VCaP (cell line): ENCODE measurements at regions not wholly inside any gene's neighbourhood (a gene's known extent, or its start where the extent isn't known, plus 50 kb on each side); places are given as distances from the start of the nearest gene placed in this dataset.
"Not testable (repeated sequence)": the region's sequence is repeated elsewhere in the genome, so short reads cannot be mapped to it uniquely, and the experiment has no call there.

Source experiments
- H3K27ac ChIP-seq: fragments of 450-650 bp; 2 replicates; pipeline ENCODE4 v1.5.1; 2017
- CTCF ChIP-seq: fragments of 450-650 bp; conservative IDR thresholded peaks from 2 replicates; pipeline ENCODE4 v1.5.1; 2017; ENCODE audit warnings: mild to moderate bottlenecking, moderate library complexity

- no peak for TF ChIP-seq CTCF
- no peak overlapping the region for H3K27ac ChIP-seq
Observed at GRCh38 chr4:162972661-162973330, 193.9 kb downstream of the NAF1 start.

GRCh38 chr4:162969194-162969593, 197.5 kb downstream of the NAF1 start:
- no peak overlapping the region for H3K27ac ChIP-seq
- no peak for TF ChIP-seq CTCF

- H3K27ac ChIP-seq: not testable (repeated sequence)
Observed at GRCh38 chr4:162965978-162966377, 200.7 kb downstream of the NAF1 start.

GRCh38 chr4:162959046-162959445, 207.6 kb downstream of the NAF1 start:
- peak; percentile 42 for TF ChIP-seq CTCF
- H3K27ac ChIP-seq: no peak overlapping the region

- no peak overlapping the region for H3K27ac ChIP-seq
- no peak for TF ChIP-seq CTCF
Observed at GRCh38 chr4:162957521-162958143, 209.1 kb downstream of the NAF1 start.

GRCh38 chr4:162954976-162955375, 211.7 kb downstream of the NAF1 start:
- no peak overlapping the region for H3K27ac ChIP-seq
- no peak for TF ChIP-seq CTCF

- H3K27ac ChIP-seq: no peak overlapping the region
Observed at GRCh38 chr4:162952232-162952631, 214.5 kb downstream of the NAF1 start.

More at GRCh38 chr4:162952232-162952631, 214.5 kb downstream of the NAF1 start:
- TF ChIP-seq CTCF: no peak
